ENCODE measurements at regions not wholly inside any gene's neighbourhood (a gene's known extent, or its start where the extent isn't known, plus 50 kb on each side); places are given as distances from the start of the nearest gene placed in this dataset.
"Not testable (repeated sequence)": the region's sequence is repeated elsewhere in the genome, so short reads cannot be mapped to it uniquely, and the experiment has no call there.

DNA sequence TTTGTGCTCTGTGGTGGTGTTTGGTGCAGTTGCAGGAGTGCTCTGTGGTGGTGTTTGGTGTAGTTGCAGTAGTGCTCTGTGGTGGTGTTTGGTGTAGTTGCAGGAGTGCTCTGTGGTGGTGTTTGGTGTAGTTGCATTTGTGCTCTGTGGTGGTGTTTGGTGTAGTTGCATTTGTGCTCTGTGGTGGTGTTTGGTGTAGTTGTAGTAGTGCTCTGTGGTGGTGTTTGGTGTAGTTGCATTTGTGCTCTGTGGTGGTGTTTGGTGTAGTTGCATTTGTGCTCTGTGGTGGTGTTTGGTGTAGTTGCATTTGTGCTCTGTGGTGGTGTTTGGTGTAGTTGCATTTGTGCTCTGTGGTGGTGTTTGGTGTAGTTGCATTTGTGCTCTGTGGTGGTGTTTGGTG, 705.7 kb upstream of the FRG1 start:
- TF ChIP-seq FOSB (CRISPR knock-in tag; IDR thresholded peaks at IDR 0.05); CHD2 (IDR thresholded peaks at IDR 0.05; ENCODE audit: low read length, partially characterized antibody); POLR2A (IDR thresholded peaks at IDR 0.05; ENCODE audit: low read length); MYC (IDR thresholded peaks at IDR 0.05; ENCODE audit: borderline replicate concordance, low read length); RAD21 (conservative IDR thresholded peaks at IDR 0.05 in 1 of 2, IDR thresholded peaks at IDR 0.05 in 1 of 2); KDM1A (IDR thresholded peaks at IDR 0.05; ENCODE audit: low read depth); CHD4 (IDR thresholded peaks at IDR 0.05; ENCODE audit: borderline replicate concordance); SMC3 (IDR thresholded peaks at IDR 0.05): not testable (repeated sequence)
- TF ChIP-seq, protein P1, sequence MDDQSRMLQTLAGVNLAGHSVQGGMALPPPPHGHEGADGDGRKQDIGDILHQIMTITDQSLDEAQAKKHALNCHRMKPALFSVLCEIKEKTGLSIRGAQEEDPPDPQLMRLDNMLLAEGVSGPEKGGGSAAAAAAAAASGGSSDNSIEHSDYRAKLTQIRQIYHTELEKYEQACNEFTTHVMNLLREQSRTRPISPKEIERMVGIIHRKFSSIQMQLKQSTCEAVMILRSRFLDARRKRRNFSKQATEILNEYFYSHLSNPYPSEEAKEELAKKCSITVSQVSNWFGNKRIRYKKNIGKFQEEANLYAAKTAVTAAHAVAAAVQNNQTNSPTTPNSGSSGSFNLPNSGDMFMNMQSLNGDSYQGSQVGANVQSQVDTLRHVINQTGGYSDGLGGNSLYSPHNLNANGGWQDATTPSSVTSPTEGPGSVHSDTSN (IDR thresholded peaks at IDR 0.05): not testable (repeated sequence)
- TF ChIP-seq, protein P2, sequence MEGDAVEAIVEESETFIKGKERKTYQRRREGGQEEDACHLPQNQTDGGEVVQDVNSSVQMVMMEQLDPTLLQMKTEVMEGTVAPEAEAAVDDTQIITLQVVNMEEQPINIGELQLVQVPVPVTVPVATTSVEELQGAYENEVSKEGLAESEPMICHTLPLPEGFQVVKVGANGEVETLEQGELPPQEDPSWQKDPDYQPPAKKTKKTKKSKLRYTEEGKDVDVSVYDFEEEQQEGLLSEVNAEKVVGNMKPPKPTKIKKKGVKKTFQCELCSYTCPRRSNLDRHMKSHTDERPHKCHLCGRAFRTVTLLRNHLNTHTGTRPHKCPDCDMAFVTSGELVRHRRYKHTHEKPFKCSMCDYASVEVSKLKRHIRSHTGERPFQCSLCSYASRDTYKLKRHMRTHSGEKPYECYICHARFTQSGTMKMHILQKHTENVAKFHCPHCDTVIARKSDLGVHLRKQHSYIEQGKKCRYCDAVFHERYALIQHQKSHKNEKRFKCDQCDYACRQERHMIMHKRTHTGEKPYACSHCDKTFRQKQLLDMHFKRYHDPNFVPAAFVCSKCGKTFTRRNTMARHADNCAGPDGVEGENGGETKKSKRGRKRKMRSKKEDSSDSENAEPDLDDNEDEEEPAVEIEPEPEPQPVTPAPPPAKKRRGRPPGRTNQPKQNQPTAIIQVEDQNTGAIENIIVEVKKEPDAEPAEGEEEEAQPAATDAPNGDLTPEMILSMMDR (IDR thresholded peaks at IDR 0.05): not testable (repeated sequence)
- TF ChIP-seq, protein P3, sequence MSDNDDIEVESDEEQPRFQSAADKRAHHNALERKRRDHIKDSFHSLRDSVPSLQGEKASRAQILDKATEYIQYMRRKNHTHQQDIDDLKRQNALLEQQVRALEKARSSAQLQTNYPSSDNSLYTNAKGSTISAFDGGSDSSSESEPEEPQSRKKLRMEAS (IDR thresholded peaks at IDR 0.05): not testable (repeated sequence)
- TF ChIP-seq, protein P4, sequence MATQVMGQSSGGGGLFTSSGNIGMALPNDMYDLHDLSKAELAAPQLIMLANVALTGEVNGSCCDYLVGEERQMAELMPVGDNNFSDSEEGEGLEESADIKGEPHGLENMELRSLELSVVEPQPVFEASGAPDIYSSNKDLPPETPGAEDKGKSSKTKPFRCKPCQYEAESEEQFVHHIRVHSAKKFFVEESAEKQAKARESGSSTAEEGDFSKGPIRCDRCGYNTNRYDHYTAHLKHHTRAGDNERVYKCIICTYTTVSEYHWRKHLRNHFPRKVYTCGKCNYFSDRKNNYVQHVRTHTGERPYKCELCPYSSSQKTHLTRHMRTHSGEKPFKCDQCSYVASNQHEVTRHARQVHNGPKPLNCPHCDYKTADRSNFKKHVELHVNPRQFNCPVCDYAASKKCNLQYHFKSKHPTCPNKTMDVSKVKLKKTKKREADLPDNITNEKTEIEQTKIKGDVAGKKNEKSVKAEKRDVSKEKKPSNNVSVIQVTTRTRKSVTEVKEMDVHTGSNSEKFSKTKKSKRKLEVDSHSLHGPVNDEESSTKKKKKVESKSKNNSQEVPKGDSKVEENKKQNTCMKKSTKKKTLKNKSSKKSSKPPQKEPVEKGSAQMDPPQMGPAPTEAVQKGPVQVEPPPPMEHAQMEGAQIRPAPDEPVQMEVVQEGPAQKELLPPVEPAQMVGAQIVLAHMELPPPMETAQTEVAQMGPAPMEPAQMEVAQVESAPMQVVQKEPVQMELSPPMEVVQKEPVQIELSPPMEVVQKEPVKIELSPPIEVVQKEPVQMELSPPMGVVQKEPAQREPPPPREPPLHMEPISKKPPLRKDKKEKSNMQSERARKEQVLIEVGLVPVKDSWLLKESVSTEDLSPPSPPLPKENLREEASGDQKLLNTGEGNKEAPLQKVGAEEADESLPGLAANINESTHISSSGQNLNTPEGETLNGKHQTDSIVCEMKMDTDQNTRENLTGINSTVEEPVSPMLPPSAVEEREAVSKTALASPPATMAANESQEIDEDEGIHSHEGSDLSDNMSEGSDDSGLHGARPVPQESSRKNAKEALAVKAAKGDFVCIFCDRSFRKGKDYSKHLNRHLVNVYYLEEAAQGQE (IDR thresholded peaks at IDR 0.05): not testable (repeated sequence)

Data from A549 (cell line).